Activated CD4-positive, alpha-beta T cell treated with anti-CD3 and anti-CD28 coated beads for 4 hours (primary cell): ENCODE measurements at regions not wholly inside any gene's neighbourhood (a gene's known extent, or its start where the extent isn't known, plus 50 kb on each side); places are given as distances from the start of the nearest gene placed in this dataset.

Experiments
- DNase-seq, 2 donors: peaks; one replicate each; pipeline ENCODE4 v3.0.0-alpha.2; 2020

- DNase-seq, result no peak
These were observed 136.2 kb downstream of the TEX29 start for GRCh38 chr13:111456452-111457230.

GRCh38 chr13:111458001-111458531 lies 137.6 kb downstream of the TEX29 start:
- DNase-seq, result no peak

GRCh38 chr13:111458739-111459138 lies 138.3 kb downstream of the TEX29 start:
- no peak for DNase-seq

GRCh38 chr13:111459803-111460547 lies 139.5 kb downstream of the TEX29 start:
- no peak for DNase-seq

- DNase-seq, result no peak
These were observed 140.4 kb downstream of the TEX29 start for GRCh38 chr13:111460548-111461444.

GRCh38 chr13:111461445-111462149 lies 141.2 kb downstream of the TEX29 start:
- DNase-seq, result no peak

- no peak for DNase-seq
These were observed 141.9 kb downstream of the TEX29 start for GRCh38 chr13:111462221-111462764.

- DNase-seq, result no peak
These were observed 142.5 kb downstream of the TEX29 start for GRCh38 chr13:111462944-111463343.

- no peak for DNase-seq
These were observed 146.9 kb downstream of the TEX29 start for GRCh38 chr13:111467111-111467890.

GRCh38 chr13:111468037-111468959 lies 147.9 kb downstream of the TEX29 start:
- DNase-seq, result no peak

GRCh38 chr13:111469450-111469849 lies 149.0 kb downstream of the TEX29 start:
- DNase-seq, result no peak

- no peak for DNase-seq
These were observed 149.6 kb downstream of the TEX29 start for GRCh38 chr13:111469916-111470506.

GRCh38 chr13:111470933-111471332 lies 150.5 kb downstream of the TEX29 start:
- DNase-seq, result no peak

- DNase-seq, result no peak
These were observed 151.6 kb downstream of the TEX29 start for GRCh38 chr13:111472083-111472482.

GRCh38 chr13:111472559-111473460 lies 152.4 kb downstream of the TEX29 start:
- no peak for DNase-seq

- DNase-seq, result no peak
These were observed 153.9 kb downstream of the TEX29 start for GRCh38 chr13:111474136-111475002.

GRCh38 chr13:111475488-111475887 lies 155.0 kb downstream of the TEX29 start:
- DNase-seq, result no peak
